CD14-positive monocyte (primary cell): ENCODE measurements at regions not wholly inside any gene's neighbourhood (a gene's known extent, or its start where the extent isn't known, plus 50 kb on each side); places are given as distances from the start of the nearest gene placed in this dataset.
"Not testable (repeated sequence)": the region's sequence is repeated elsewhere in the genome, so short reads cannot be mapped to it uniquely, and the experiment has no call there.

Experiments used
- DNase-seq, 3 donors: peaks; one replicate each; pipeline ENCODE4 v3.0.0-alpha.2; 2011 to 2022
- H2AFZ ChIP-seq: 2 replicates; pipeline ENCODE4 v1.6.0; 2012; ENCODE audit warnings: mild to moderate bottlenecking, low read depth, low read length, inconsistent platforms; ENCODE audit not compliant: insufficient read depth, poor library complexity, severe bottlenecking
- H3K27ac ChIP-seq, 2 donors: 1 replicate in 1 of 2; 2 replicates in 1 of 2; pipeline ENCODE4 v1.5.1; 2012 to 2013; ENCODE audit warnings: low read length in 2 of 2, control low read depth in 1 of 2, inconsistent platforms in 1 of 2, low read depth in 1 of 2, mild to moderate bottlenecking in 1 of 2
- H3K27me3 ChIP-seq, 2 donors: one replicate each; pipeline versions ENCODE4 v1.6.0 to v1.6.1; 2011 to 2013; ENCODE audit warnings: low read length in 2 of 2; ENCODE audit not compliant: control insufficient read depth in 2 of 2, insufficient read depth in 2 of 2
- H3K36me3 ChIP-seq, 2 donors: replicated peaks in 1 of 2; 1 replicate in 1 of 2; 2 replicates in 1 of 2; pipeline versions ENCODE4 v1.5.1 to v1.6.1; 2012 to 2013; ENCODE audit warnings: low read length in 2 of 2, control low read depth in 1 of 2, inconsistent platforms in 1 of 2, mild to moderate bottlenecking in 1 of 2; ENCODE audit not compliant: insufficient read depth in 2 of 2, control insufficient read depth in 1 of 2
- H3K4me1 ChIP-seq, 2 donors: 1 replicate in 1 of 2; 2 replicates in 1 of 2; pipeline versions ENCODE4 v1.5.1 to v1.6.1; 2012 to 2013; ENCODE audit warnings: low read length in 2 of 2, control low read depth in 1 of 2, inconsistent platforms in 1 of 2, mild to moderate bottlenecking in 1 of 2, moderate library complexity in 1 of 2; ENCODE audit not compliant: insufficient read depth in 2 of 2, control insufficient read depth in 1 of 2
- H3K4me2 ChIP-seq: replicated peaks from 2 replicates; pipeline ENCODE3; 2012; ENCODE audit warnings: low read length, moderate library complexity, mild to moderate bottlenecking; ENCODE audit not compliant: poor library complexity, severe bottlenecking; ENCODE audit errors: extremely low read depth
- H3K4me3 ChIP-seq, 3 experiments: fragments of 200-600 bp in 1 of 3; sonication (generic) in 1 of 3; replicated peaks in 1 of 3; 1 replicate in 2 of 3; 2 replicates in 1 of 3; pipeline ENCODE4 v1.5.1; 2011 to 2013; ENCODE audit warnings: low read length in 3 of 3, mild to moderate bottlenecking in 3 of 3, control low read depth in 2 of 3, low read depth in 2 of 3, inconsistent platforms in 1 of 3, moderate library complexity in 1 of 3
- H3K79me2 ChIP-seq: 2 replicates; pipeline ENCODE4 v1.6.0; 2012; ENCODE audit warnings: mild to moderate bottlenecking, control low read depth, inconsistent platforms, low read length, moderate library complexity; ENCODE audit not compliant: insufficient read depth
- H3K9ac ChIP-seq: 2 replicates; pipeline ENCODE4 v1.6.0; 2017; ENCODE audit warnings: low read length, mild to moderate bottlenecking; ENCODE audit not compliant: insufficient read depth, poor library complexity, severe bottlenecking
- H3K9me3 ChIP-seq, 2 donors: replicated peaks in 1 of 2; 1 replicate in 1 of 2; 2 replicates in 1 of 2; pipeline versions ENCODE4 v1.5.1 to v1.6.1; 2012 to 2013; ENCODE audit warnings: low read length in 2 of 2, control low read depth in 1 of 2; ENCODE audit not compliant: control insufficient read depth in 1 of 2, insufficient read depth in 1 of 2
- H4K20me1 ChIP-seq: 2 replicates; pipeline ENCODE4 v1.6.0; 2012; ENCODE audit warnings: mild to moderate bottlenecking, low read length, control low read depth, moderate library complexity; ENCODE audit not compliant: insufficient read depth
- H3K27ac Mint-ChIP-seq, 7 donors: one replicate each; pipeline ENCODE4 v1.8.0; 2020; ENCODE audit warnings: mild to moderate bottlenecking in 7 of 7, mixed read lengths in 7 of 7, moderate library complexity in 6 of 7, inconsistent platforms in 2 of 7
- H3K27me3 Mint-ChIP-seq, 3 donors: one replicate each; pipeline ENCODE4 v1.8.0; 2021 to 2022; ENCODE audit warnings: low read depth in 3 of 3, mild to moderate bottlenecking in 3 of 3, mixed read lengths in 3 of 3, moderate library complexity in 3 of 3, inconsistent platforms in 1 of 3
- H3K36me3 Mint-ChIP-seq, 2 donors: one replicate each; pipeline ENCODE4 v1.8.0; 2020; ENCODE audit warnings: mixed read lengths in 2 of 2, inconsistent platforms in 1 of 2, mild to moderate bottlenecking in 1 of 2
- H3K4me1 Mint-ChIP-seq: one replicate; pipeline ENCODE4 v1.8.0; 2020; ENCODE audit warnings: mild to moderate bottlenecking, mixed read lengths
- H3K4me3 Mint-ChIP-seq, 2 donors: one replicate each; pipeline ENCODE4 v1.8.0; 2020; ENCODE audit warnings: mild to moderate bottlenecking in 2 of 2, mixed read lengths in 2 of 2, moderate library complexity in 1 of 2
- H3K9me3 Mint-ChIP-seq, 7 donors: one replicate each; pipeline ENCODE4 v1.8.0; 2020 to 2022; ENCODE audit warnings: mixed read lengths in 7 of 7, mild to moderate bottlenecking in 6 of 7, moderate library complexity in 6 of 7, inconsistent platforms in 2 of 7
- WGBS: methylation state at CpG from one replicate; pipeline ENCODE4 v1.1.5; 2013; ENCODE audit warnings: missing lambda C conversion rate; ENCODE audit not compliant: insufficient coverage; 5-methylcytosine and 5-hydroxymethylcytosine counted together
- intact Hi-C, 2 donors: fragments of 100-400 bp; cut with micrococcal nuclease; formaldehyde crosslinking; loops; one replicate each; pipeline versions ENCODE4 v1.15.0 to v1.15.1; 2023
- TF ChIP-seq, protein P1 (sequence below): fragments of 200-600 bp; IDR thresholded peaks from one replicate; pipeline ENCODE4 v1.8.0; 2022; ENCODE audit warnings: antibody characterized with exemption, mild to moderate bottlenecking

GRCh38 chr10:8173866-8174243 lies 119.4 kb downstream of the GATA3 start:
- Mint-ChIP-seq H3K27me3 (peaks cover 7 to 12% (median 11%) of the 10 kb centered on the region in 3 donors), H3K9me3 (peaks cover under 1 to 8% (median 5%) of the 10 kb centered on the region in 7 donors), H3K27ac (no peak overlapping the region), H3K4me3 (no peak overlapping the region), H3K36me3 (no peaks in the 10 kb centered on the region), H3K4me1 (no peaks in the 10 kb centered on the region)
- H3K9ac ChIP-seq: no peak overlapping the region
- no peak overlapping the region for H3K27ac ChIP-seq
- no CpG with 5 or more reads among the region's 3 CpGs for WGBS
- intact Hi-C loops: no loop called here
- no peaks in the 10 kb centered on the region for H4K20me1 ChIP-seq
- no peak for DNase-seq
- H2AFZ ChIP-seq: no peak overlapping the region
- no peaks in the 10 kb centered on the region for H3K36me3 ChIP-seq
- H3K9me3 ChIP-seq: peaks cover 0 to 8% of the 10 kb centered on the region in 2 donors
- no peaks in the 10 kb centered on the region for H3K27me3 ChIP-seq
- H3K4me2 ChIP-seq: no peak overlapping the region
- TF ChIP-seq, protein P1, sequence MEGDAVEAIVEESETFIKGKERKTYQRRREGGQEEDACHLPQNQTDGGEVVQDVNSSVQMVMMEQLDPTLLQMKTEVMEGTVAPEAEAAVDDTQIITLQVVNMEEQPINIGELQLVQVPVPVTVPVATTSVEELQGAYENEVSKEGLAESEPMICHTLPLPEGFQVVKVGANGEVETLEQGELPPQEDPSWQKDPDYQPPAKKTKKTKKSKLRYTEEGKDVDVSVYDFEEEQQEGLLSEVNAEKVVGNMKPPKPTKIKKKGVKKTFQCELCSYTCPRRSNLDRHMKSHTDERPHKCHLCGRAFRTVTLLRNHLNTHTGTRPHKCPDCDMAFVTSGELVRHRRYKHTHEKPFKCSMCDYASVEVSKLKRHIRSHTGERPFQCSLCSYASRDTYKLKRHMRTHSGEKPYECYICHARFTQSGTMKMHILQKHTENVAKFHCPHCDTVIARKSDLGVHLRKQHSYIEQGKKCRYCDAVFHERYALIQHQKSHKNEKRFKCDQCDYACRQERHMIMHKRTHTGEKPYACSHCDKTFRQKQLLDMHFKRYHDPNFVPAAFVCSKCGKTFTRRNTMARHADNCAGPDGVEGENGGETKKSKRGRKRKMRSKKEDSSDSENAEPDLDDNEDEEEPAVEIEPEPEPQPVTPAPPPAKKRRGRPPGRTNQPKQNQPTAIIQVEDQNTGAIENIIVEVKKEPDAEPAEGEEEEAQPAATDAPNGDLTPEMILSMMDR: no peak
- no peaks in the 10 kb centered on the region for H3K4me1 ChIP-seq
- no peaks in the 10 kb centered on the region for H3K79me2 ChIP-seq
- H3K4me3 ChIP-seq: no peak overlapping the region

DNA sequence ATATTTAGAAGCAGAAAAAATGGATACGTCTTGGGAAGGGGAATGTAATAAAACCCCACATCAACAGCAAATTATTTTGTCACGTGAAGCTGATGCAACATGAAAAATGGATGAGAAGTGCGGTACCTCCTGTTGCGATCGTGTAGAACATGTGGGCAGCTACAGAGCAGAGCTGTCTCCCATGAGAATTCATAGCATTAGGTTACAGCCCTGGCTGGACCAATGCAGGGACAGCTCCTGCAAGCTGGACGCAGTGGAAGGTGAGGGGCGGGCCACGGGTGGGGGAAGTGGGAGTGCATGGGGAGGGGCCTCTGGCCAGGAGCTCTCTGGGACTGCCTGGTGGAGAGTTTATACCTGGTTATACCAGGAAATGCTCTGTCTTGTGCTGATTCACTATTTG lies 120.3 kb downstream of the GATA3 start:
- TF ChIP-seq, protein P1: no peak
- no peak overlapping the region for H3K4me3 Mint-ChIP-seq
- 90% methylated on average over 4 of the region's 8 CpGs for WGBS

GRCh38 chr10:8177526-8177925 lies 123.0 kb downstream of the GATA3 start:
- H3K4me1 ChIP-seq, DNase-seq, H3K36me3 Mint-ChIP-seq, H3K4me2 ChIP-seq, intact Hi-C loops, H3K4me3 Mint-ChIP-seq, H3K4me1 Mint-ChIP-seq, H4K20me1 ChIP-seq, H2AFZ ChIP-seq, H3K27me3 ChIP-seq, H3K9me3 Mint-ChIP-seq, H3K9me3 ChIP-seq, H3K36me3 ChIP-seq, H3K9ac ChIP-seq, H3K79me2 ChIP-seq, H3K27ac ChIP-seq, H3K4me3 ChIP-seq, H3K27ac Mint-ChIP-seq: not testable (repeated sequence)
- 81% methylated on average over 2 of the region's 3 CpGs for whole genome bisulfite sequencing
- peaks cover 9 to 19% (median 11%) of the 10 kb centered on the region in 3 donors for H3K27me3 Mint-ChIP-seq

More for the DNA sequence above, 120.3 kb downstream of the GATA3 start:
- Histone ChIP-seq H3K9me3 (peaks cover 0 to 5% of the 10 kb centered on the region in 2 donors), H3K4me1 (no peaks in the 10 kb centered on the region), H3K4me2 (no peak overlapping the region), H2AFZ (no peak overlapping the region), H3K36me3 (no peaks in the 10 kb centered on the region), H4K20me1 (no peaks in the 10 kb centered on the region), H3K9ac (no peak overlapping the region), H3K27ac (no peak overlapping the region), H3K27me3 (no peaks in the 10 kb centered on the region), H3K4me3 (no peak overlapping the region), H3K79me2 (no peaks in the 10 kb centered on the region)
- Mint-ChIP-seq H3K4me1 (no peaks in the 10 kb centered on the region), H3K27me3 (peaks cover 7 to 17% (median 11%) of the 10 kb centered on the region in 3 donors), H3K9me3 (peaks cover 0 to 6% (median 0%) of the 10 kb centered on the region in 7 donors), H3K36me3 (no peaks in the 10 kb centered on the region), H3K27ac (no peak overlapping the region)
- DNase-seq: no peak
- intact Hi-C loops: no loop called here
